HL-60 (cell line): ENCODE measurements at regions not wholly inside any gene's neighbourhood (a gene's known extent, or its start where the extent isn't known, plus 50 kb on each side); places are given as distances from the start of the nearest gene placed in this dataset.

ENCODE experiments used
- GABPA ChIP-seq: IDR thresholded peaks from 2 replicates; pipeline ENCODE4 v1.6.1; 2012; ENCODE audit warnings: low read depth
- POLR2AphosphoS5 ChIP-seq: IDR thresholded peaks from 2 replicates; pipeline ENCODE4 v1.6.1; 2012; ENCODE audit warnings: low read depth
- TF ChIP-seq, protein P1 (sequence below): IDR thresholded peaks from one replicate; pipeline ENCODE4 v1.5.1; 2011; ENCODE audit warnings: low read length, control low read depth, inconsistent platforms; ENCODE audit not compliant: insufficient read depth

DNA sequence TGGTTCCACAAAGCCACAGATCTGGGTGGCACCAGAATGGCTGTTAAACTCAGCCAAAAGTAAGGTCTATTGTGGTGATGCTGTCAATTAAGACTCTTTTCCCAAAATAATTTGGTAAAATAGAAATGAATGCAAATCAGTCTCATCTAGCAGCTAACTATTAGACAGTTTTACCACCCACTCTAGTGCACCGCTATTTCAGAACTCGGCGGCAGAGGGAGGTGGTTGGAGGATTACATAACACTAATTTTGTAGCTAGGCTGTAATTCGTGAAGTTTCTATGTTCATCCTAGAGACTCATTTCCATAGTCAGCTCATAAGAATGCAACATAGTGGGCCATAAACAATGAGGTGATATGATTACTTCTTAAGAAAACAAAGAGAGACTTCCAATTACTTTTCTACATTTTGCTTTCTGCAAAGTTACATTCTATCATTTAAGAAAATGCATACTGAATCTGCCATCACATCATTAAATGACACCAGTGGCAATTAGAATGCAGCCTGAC, 413.8 kb downstream of the FBXO15 start:
- TF ChIP-seq, protein P1, sequence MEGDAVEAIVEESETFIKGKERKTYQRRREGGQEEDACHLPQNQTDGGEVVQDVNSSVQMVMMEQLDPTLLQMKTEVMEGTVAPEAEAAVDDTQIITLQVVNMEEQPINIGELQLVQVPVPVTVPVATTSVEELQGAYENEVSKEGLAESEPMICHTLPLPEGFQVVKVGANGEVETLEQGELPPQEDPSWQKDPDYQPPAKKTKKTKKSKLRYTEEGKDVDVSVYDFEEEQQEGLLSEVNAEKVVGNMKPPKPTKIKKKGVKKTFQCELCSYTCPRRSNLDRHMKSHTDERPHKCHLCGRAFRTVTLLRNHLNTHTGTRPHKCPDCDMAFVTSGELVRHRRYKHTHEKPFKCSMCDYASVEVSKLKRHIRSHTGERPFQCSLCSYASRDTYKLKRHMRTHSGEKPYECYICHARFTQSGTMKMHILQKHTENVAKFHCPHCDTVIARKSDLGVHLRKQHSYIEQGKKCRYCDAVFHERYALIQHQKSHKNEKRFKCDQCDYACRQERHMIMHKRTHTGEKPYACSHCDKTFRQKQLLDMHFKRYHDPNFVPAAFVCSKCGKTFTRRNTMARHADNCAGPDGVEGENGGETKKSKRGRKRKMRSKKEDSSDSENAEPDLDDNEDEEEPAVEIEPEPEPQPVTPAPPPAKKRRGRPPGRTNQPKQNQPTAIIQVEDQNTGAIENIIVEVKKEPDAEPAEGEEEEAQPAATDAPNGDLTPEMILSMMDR: no peak
- TF ChIP-seq GABPA (no peak), POLR2AphosphoS5 (no peak)
